WERI-Rb-1 (cell line): ENCODE measurements at regions not wholly inside any gene's neighbourhood (a gene's known extent, or its start where the extent isn't known, plus 50 kb on each side); places are given as distances from the start of the nearest gene placed in this dataset.

Experiments used
- DNase-seq: peaks from one replicate; pipeline ENCODE4 v3.0.0-alpha.2; 2020
- H3K27ac ChIP-seq: fragments of 250-450 bp; sonication (Bioruptor Pico); 2 replicates; pipeline ENCODE4 v1.5.1; 2020; ENCODE audit warnings: mild to moderate bottlenecking, moderate library complexity
- H3K27me3 ChIP-seq: fragments of 250-450 bp; sonication (Bioruptor Pico); 2 replicates; pipeline ENCODE4 v1.5.1; 2021; ENCODE audit warnings: mild to moderate bottlenecking, low read depth, moderate library complexity; ENCODE audit not compliant: insufficient read depth, severe bottlenecking
- H3K36me3 ChIP-seq: fragments of 250-450 bp; sonication (Bioruptor Pico); 2 replicates; pipeline ENCODE4 v1.5.1; 2020; ENCODE audit warnings: mild to moderate bottlenecking, moderate library complexity
- H3K4me3 ChIP-seq: 2 replicates; pipeline ENCODE4 v1.5.1; 2011; ENCODE audit warnings: low read depth, mild to moderate bottlenecking, control low read depth, low read length
- H3K9me3 ChIP-seq: fragments of 250-450 bp; sonication (Bioruptor Pico); 2 replicates; pipeline ENCODE4 v1.5.1; 2021; ENCODE audit warnings: mild to moderate bottlenecking, moderate library complexity; ENCODE audit not compliant: severe bottlenecking
- CTCF ChIP-seq: IDR thresholded peaks from 2 replicates; pipeline ENCODE4 v1.5.1; 2011; ENCODE audit warnings: low read depth, mild to moderate bottlenecking, control low read depth, inconsistent platforms, low read length

DNA sequence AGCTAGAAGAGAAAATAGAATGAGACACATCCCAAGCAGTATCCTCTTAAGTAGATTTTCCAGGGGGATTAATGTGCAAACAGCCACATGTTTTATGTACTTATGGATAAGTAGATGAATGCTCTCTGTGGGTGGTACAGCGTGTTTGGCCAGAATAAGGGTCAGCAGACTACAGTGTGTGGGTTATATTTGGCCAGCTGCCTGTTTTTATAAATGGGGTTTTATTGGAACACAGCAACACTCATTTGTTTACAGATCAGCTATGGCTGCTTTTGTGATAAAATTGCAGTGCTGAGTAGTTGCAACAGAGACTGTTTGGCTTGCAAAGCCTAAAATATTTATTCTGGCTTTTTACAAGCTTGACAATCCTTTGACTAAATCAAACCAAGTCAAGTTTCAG lies 780.2 kb upstream of the SEL1L start:
- no peaks in the 10 kb centered on the region for H3K36me3 ChIP-seq
- DNase-seq = peak; percentile 61
- no peak for TF ChIP-seq CTCF
- no peak overlapping the region for H3K27ac ChIP-seq
- no peak overlapping the region for H3K4me3 ChIP-seq
- no peaks in the 10 kb centered on the region for H3K27me3 ChIP-seq
- H3K9me3 ChIP-seq = peaks cover 8% of the 10 kb centered on the region

DNA sequence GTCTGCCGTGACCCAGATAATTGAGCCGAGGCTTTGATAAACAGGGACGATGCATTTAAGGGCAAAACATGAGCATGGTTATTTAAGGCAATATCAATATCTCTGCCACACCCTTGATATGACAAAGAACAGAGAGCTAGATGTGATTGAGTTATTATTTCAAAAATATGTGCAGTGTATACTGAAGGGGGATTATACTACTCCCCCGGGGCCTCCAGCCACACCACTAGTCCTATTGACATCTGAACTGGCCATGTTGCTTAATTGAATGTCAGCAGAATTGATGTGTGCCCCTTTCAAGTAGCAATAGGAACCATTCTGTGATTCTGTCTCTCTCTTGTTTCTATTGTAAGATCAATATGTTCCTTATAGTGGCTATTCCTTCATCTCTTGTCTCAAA lies 794.8 kb upstream of the SEL1L start:
- H3K4me3 ChIP-seq = no peak overlapping the region
- H3K9me3 ChIP-seq = peaks cover 2% of the 10 kb centered on the region
- no peaks in the 10 kb centered on the region for H3K27me3 ChIP-seq
- TF ChIP-seq CTCF = no peak
- H3K27ac ChIP-seq = no peak overlapping the region
- no peak for DNase-seq
- H3K36me3 ChIP-seq = no peaks in the 10 kb centered on the region

DNA sequence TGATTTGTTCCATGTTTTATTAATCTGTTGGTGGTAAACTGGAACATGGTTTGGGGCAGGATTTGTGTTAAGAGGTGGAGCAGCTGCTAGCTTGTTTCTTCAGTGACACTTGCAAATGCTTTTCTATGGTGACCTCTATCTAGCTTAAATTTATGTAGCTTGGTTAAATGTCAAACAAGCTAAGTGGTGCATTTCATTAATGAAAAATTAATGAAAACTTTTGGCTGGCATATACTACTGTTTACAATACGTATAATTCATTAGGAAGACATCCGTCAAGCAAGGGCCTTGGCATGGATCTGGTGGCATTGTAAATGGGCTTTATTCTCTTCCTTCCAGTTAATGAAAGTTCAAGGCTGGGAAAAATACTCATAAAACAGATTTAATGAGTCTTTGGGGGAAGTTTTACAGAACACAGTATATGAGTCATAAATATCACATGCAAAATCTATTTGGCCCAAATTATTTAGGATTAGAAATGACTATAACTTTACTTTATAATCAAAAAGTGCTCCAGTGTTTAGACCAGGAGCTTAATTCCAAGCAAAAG lies 807.7 kb upstream of the SEL1L start:
- Histone ChIP-seq H3K36me3 (no peaks in the 10 kb centered on the region), H3K4me3 (no peak overlapping the region), H3K27me3 (no peaks in the 10 kb centered on the region), H3K9me3 (no peaks in the 10 kb centered on the region), H3K27ac (no peak overlapping the region)
- no peak for DNase-seq
- TF ChIP-seq CTCF = no peak

DNA sequence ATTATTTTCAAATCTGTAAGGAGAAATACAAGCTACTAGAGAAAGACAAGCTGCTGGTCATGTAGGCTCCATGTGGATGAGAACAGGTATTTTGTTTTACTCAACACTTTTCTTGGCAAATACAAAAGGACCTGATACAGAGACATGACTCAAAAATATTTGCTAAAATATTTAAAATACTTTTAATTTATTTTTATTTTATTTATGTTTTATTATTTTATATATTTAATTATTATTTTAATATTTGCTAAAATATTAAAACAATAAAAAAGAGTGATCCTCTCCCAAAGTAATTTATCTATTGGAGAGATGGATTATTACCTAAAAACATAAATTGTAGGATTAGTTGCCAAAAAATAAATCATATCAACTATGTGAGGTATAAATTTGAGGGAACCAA lies 808.9 kb upstream of the SEL1L start:
- H3K36me3 ChIP-seq = no peaks in the 10 kb centered on the region
- no peak for TF ChIP-seq CTCF
- no peaks in the 10 kb centered on the region for H3K27me3 ChIP-seq
- no peaks in the 10 kb centered on the region for H3K9me3 ChIP-seq
- no peak overlapping the region for H3K27ac ChIP-seq
- no peak for DNase-seq
- H3K4me3 ChIP-seq = no peak overlapping the region

- H3K4me3 ChIP-seq = no peak overlapping the region
- no peaks in the 10 kb centered on the region for H3K9me3 ChIP-seq
- no peak for DNase-seq
- H3K36me3 ChIP-seq = no peaks in the 10 kb centered on the region
- no peak for TF ChIP-seq CTCF
- H3K27me3 ChIP-seq = no peaks in the 10 kb centered on the region
- H3K27ac ChIP-seq = no peak overlapping the region
Observed at GRCh38 chr14:82345184-82345583, 811.5 kb upstream of the SEL1L start.

GRCh38 chr14:82354126-82354525 lies 820.5 kb upstream of the SEL1L start:
- Histone ChIP-seq H3K27ac (no peak overlapping the region), H3K4me3 (no peak overlapping the region), H3K27me3 (no peaks in the 10 kb centered on the region), H3K36me3 (no peaks in the 10 kb centered on the region), H3K9me3 (no peaks in the 10 kb centered on the region)
- TF ChIP-seq CTCF = no peak
- DNase-seq = no peak
